Neuronal stem cell (in vitro differentiated cells): ENCODE measurements at regions not wholly inside any gene's neighbourhood (a gene's known extent, or its start where the extent isn't known, plus 50 kb on each side); places are given as distances from the start of the nearest gene placed in this dataset.

ENCODE experiments used
- DNase-seq: peaks from one replicate; pipeline ENCODE4 v3.0.0-alpha.2; 2013; ENCODE audit warnings: low spot score
- H2AFZ ChIP-seq: one replicate; pipeline ENCODE4 v1.6.1; 2013; ENCODE audit warnings: mild to moderate bottlenecking, low read length, inconsistent platforms
- H2AK5ac ChIP-seq: 2 replicates; pipeline ENCODE4 v1.6.1; 2013; ENCODE audit warnings: low read depth, mild to moderate bottlenecking, inconsistent platforms, low read length, moderate library complexity, mixed read lengths
- H2BK120ac ChIP-seq: 2 replicates; pipeline ENCODE4 v1.6.1; 2013; ENCODE audit warnings: low read depth, mild to moderate bottlenecking, inconsistent platforms, low read length, moderate library complexity, mixed read lengths
- H2BK12ac ChIP-seq: one replicate; pipeline ENCODE4 v1.6.1; 2013; ENCODE audit warnings: low read length, inconsistent platforms
- H2BK15ac ChIP-seq: 2 replicates; pipeline ENCODE4 v1.6.1; 2013; ENCODE audit warnings: mild to moderate bottlenecking, low read length, inconsistent platforms, mixed read lengths
- H2BK5ac ChIP-seq: one replicate; pipeline ENCODE4 v1.6.1; 2013; ENCODE audit warnings: inconsistent platforms, mild to moderate bottlenecking, low read length, moderate library complexity
- H3K14ac ChIP-seq: one replicate; pipeline ENCODE4 v1.6.1; 2013; ENCODE audit warnings: low read length, inconsistent platforms
- H3K18ac ChIP-seq: 2 replicates; pipeline ENCODE4 v1.6.1; 2013; ENCODE audit warnings: low read length, inconsistent platforms
- H3K23ac ChIP-seq: 2 replicates; pipeline ENCODE4 v1.6.1; 2013; ENCODE audit warnings: low read depth, mild to moderate bottlenecking, mixed read lengths, low read length, inconsistent platforms; ENCODE audit not compliant: poor library complexity
- H3K27ac ChIP-seq: replicated peaks from 3 replicates; pipeline ENCODE4 v1.5.1; 2013; ENCODE audit warnings: low read length, inconsistent platforms
- H3K27me3 ChIP-seq, 3 experiments: 2 replicates each; pipeline ENCODE4 v1.6.1; 2013; ENCODE audit warnings: low read length in 3 of 3, mild to moderate bottlenecking in 2 of 3, inconsistent platforms in 1 of 3, low read depth in 1 of 3, mixed read lengths in 1 of 3, moderate library complexity in 1 of 3; ENCODE audit not compliant: control insufficient read depth in 3 of 3, insufficient read depth in 3 of 3
- H3K36me3 ChIP-seq, 2 donors: replicated peaks in 1 of 2; 2 replicates each; pipeline ENCODE4 v1.6.1; 2013; ENCODE audit warnings: low read length in 2 of 2; ENCODE audit not compliant: control insufficient read depth in 2 of 2, insufficient read depth in 2 of 2
- H3K4ac ChIP-seq: 2 replicates; pipeline ENCODE4 v1.6.1; 2013; ENCODE audit warnings: inconsistent platforms, mild to moderate bottlenecking, low read length, moderate library complexity
- H3K4me1 ChIP-seq, 2 donors: 1 replicate in 1 of 2; 2 replicates in 1 of 2; pipeline ENCODE4 v1.6.1; 2013; ENCODE audit warnings: low read length in 2 of 2, low read depth in 1 of 2; ENCODE audit not compliant: control insufficient read depth in 2 of 2, insufficient read depth in 1 of 2
- H3K4me2 ChIP-seq: one replicate; pipeline ENCODE4 v1.6.1; 2013; ENCODE audit warnings: mild to moderate bottlenecking, low read length, inconsistent platforms; ENCODE audit not compliant: insufficient read depth, poor library complexity, severe bottlenecking
- H3K4me3 ChIP-seq, 2 donors: 2 replicates each; pipeline ENCODE4 v1.5.1; 2013; ENCODE audit warnings: low read length in 2 of 2, mild to moderate bottlenecking in 2 of 2, inconsistent platforms in 1 of 2, moderate library complexity in 1 of 2
- H3K79me1 ChIP-seq: one replicate; pipeline ENCODE4 v1.6.1; 2013; ENCODE audit warnings: low read depth, mild to moderate bottlenecking, inconsistent platforms, low read length, moderate library complexity
- H3K9ac ChIP-seq: one replicate; pipeline ENCODE4 v1.6.1; 2013; ENCODE audit warnings: mild to moderate bottlenecking, low read depth, low read length, inconsistent platforms; ENCODE audit not compliant: poor library complexity
- H3K9me3 ChIP-seq, 2 donors: replicated peaks in 1 of 2; 2 replicates each; pipeline versions ENCODE3 to v1.6.1; 2013; ENCODE audit warnings: low read length in 2 of 2, mild to moderate bottlenecking in 2 of 2, inconsistent platforms in 1 of 2, low read depth in 1 of 2, mixed read lengths in 1 of 2, moderate library complexity in 1 of 2; ENCODE audit not compliant: control insufficient read depth in 2 of 2, insufficient read depth in 1 of 2
- H4K8ac ChIP-seq: one replicate; pipeline ENCODE4 v1.6.1; 2013; ENCODE audit warnings: low read depth, mild to moderate bottlenecking, inconsistent platforms, low read length, moderate library complexity
- H4K91ac ChIP-seq: one replicate; pipeline ENCODE4 v1.6.1; 2013; ENCODE audit warnings: low read length, low read depth, mild to moderate bottlenecking, inconsistent platforms; ENCODE audit not compliant: poor library complexity
- WGBS, 2 donors: extraction: QIAGEN DNeasy Blood & Tissue Kit; methylation state at CpG; one replicate each; pipeline ENCODE4 v1.1.7; 2013; ENCODE audit warnings: missing lambda C conversion rate in 2 of 2, mixed read lengths in 1 of 2; ENCODE audit not compliant: insufficient read length in 2 of 2, insufficient replicate concordance in 1 of 2; ENCODE audit errors: extremely low coverage in 2 of 2; 5-methylcytosine and 5-hydroxymethylcytosine counted together

DNA sequence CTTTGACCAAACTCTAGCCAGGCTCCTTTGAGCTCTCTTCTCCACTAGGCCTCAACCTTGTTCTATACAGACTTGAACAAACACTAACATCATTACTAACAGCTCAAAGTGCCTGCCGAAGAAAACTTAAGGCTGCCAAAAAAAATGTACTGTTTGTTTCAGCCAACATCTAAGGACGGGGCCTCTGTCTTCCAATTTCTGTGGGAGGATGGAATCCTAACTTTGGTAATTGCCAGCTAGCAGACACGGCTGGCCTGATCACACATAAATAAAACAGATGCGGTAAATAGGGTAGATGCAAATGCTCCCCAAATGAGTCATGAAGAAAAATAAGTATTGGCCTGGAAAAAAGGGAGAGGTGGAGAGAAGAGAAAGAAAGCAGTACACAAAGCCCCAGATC is 394.3 kb downstream of the TMEM135 start:
- no peak overlapping the region for H3K23ac ChIP-seq
- no peak overlapping the region for H3K4me2 ChIP-seq
- no CpG with 5 or more reads among the region's 4 CpGs for WGBS, 2 donors
- no peak overlapping the region for H2BK5ac ChIP-seq
- no peaks in the 10 kb centered on the region for H3K79me1 ChIP-seq
- H3K36me3 ChIP-seq, result no peaks in the 10 kb centered on the region
- no peak overlapping the region for H2BK12ac ChIP-seq
- no peak overlapping the region for H3K27ac ChIP-seq
- no peak overlapping the region for H4K8ac ChIP-seq
- H3K4ac ChIP-seq, result no peak overlapping the region
- H3K9ac ChIP-seq, result no peak overlapping the region
- no peak overlapping the region for H2BK120ac ChIP-seq
- no peaks in the 10 kb centered on the region for H3K9me3 ChIP-seq
- peaks cover 0 to 5% of the 10 kb centered on the region in 2 donors for H3K4me1 ChIP-seq
- H2AK5ac ChIP-seq, result no peak overlapping the region
- H2AFZ ChIP-seq, result no peak overlapping the region
- no peak overlapping the region for H3K14ac ChIP-seq
- H2BK15ac ChIP-seq, result no peak overlapping the region
- DNase-seq, result no peak
- no peaks in the 10 kb centered on the region for H3K27me3 ChIP-seq
- H3K4me3 ChIP-seq, result no peak overlapping the region
- H4K91ac ChIP-seq, result no peak overlapping the region
- no peak overlapping the region for H3K18ac ChIP-seq

DNA sequence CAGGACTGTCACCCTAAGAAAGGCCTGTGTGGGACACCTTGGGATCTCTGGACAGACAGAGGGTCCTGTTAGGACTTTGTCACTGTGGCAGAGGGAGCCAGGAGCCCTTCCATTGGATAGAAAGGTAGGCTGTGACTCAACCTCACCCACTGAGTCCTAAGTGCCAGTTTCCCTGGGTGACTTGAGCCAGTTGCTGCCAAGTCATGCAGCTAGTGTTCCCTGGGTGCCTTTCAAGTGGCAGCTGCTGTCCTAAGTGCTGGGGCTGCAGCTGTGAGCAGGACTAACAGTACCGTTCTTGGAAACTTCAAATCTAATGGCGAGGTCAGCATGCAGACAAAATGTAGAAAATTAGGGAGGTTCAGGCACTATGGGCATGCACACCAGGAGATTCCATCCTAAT is 393.7 kb downstream of the TMEM135 start:
- WGBS, 2 donors, result no CpG with 5 or more reads among the region's 2 CpGs
- no peak overlapping the region for H3K4me3 ChIP-seq
- H4K91ac ChIP-seq, result no peak overlapping the region
- H3K27me3 ChIP-seq, result no peaks in the 10 kb centered on the region
- H2AFZ ChIP-seq, result no peak overlapping the region
- no peaks in the 10 kb centered on the region for H3K36me3 ChIP-seq
- H3K9ac ChIP-seq, result no peak overlapping the region
- H3K4me1 ChIP-seq, result peaks cover 0 to 5% of the 10 kb centered on the region in 2 donors
- H4K8ac ChIP-seq, result no peak overlapping the region
- H2AK5ac ChIP-seq, result no peak overlapping the region
- no peak overlapping the region for H3K4ac ChIP-seq
- H3K18ac ChIP-seq, result no peak overlapping the region
- no peak overlapping the region for H2BK12ac ChIP-seq
- H3K14ac ChIP-seq, result no peak overlapping the region
- H3K4me2 ChIP-seq, result no peak overlapping the region
- H2BK120ac ChIP-seq, result no peak overlapping the region
- no peaks in the 10 kb centered on the region for H3K9me3 ChIP-seq
- H3K27ac ChIP-seq, result no peak overlapping the region
- no peak overlapping the region for H2BK15ac ChIP-seq
- H3K79me1 ChIP-seq, result no peaks in the 10 kb centered on the region
- no peak for DNase-seq
- no peak overlapping the region for H3K23ac ChIP-seq
- H2BK5ac ChIP-seq, result no peak overlapping the region

DNA sequence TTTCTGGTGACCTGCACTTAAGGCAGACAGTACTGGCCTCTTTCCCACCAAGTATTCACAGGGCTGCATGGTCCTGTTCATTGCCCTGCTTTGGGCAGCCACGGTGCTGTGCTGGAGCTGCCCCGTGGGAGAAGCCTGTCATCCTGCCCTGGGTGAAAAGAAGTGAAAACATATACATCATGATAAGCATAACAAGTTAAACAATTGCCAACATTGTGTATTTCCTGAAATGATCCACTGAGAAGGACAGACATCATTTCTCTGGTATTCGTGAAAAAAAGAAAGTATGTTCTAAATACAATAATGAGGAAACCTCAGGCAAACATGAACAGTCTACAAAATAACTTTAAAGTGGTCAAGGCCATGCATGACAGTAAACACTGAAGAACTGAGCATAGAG is 393.1 kb downstream of the TMEM135 start:
- Histone ChIP-seq H3K9me3 (no peaks in the 10 kb centered on the region), H2BK120ac (no peak overlapping the region), H2BK12ac (no peak overlapping the region), H3K27ac (no peak overlapping the region), H3K4ac (no peak overlapping the region), H3K23ac (no peak overlapping the region), H4K8ac (no peak overlapping the region), H2BK5ac (no peak overlapping the region), H2AK5ac (no peak overlapping the region), H3K79me1 (no peaks in the 10 kb centered on the region), H3K36me3 (no peaks in the 10 kb centered on the region), H3K14ac (no peak overlapping the region), H2AFZ (no peak overlapping the region), H3K9ac (no peak overlapping the region), H3K18ac (no peak overlapping the region), H3K4me3 (no peak overlapping the region), H3K4me2 (no peak overlapping the region), H3K4me1 (peaks cover 0 to 5% of the 10 kb centered on the region in 2 donors), H3K27me3 (no peaks in the 10 kb centered on the region), H2BK15ac (no peak overlapping the region), H4K91ac (no peak overlapping the region)
- no peak for DNase-seq
- WGBS, 2 donors, result no CpG with 5 or more reads among the region's 3 CpGs

DNA sequence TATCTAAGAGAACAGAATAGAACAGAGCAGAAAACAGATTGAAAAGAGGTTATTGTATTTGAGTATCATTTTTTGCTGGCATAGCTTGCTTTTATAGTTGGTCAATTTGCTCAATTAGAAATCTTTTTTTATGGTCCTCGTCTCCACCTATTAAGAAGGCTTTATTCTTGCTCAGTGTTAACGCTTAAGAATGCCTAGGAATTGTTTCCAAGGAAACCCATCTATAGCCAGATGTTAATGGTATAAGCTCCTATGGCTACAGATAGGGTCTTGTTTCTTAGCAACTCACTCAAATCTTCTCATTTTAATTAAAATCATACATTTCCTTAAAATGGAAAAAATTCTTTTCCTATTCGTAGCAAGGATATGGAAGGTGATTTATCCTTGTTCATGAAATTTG is 392.3 kb downstream of the TMEM135 start:
- Histone ChIP-seq H3K79me1 (no peaks in the 10 kb centered on the region), H3K27ac (no peak overlapping the region), H3K9ac (no peak overlapping the region), H3K18ac (no peak overlapping the region), H3K4ac (no peak overlapping the region), H3K4me3 (no peak overlapping the region), H3K14ac (no peak overlapping the region), H3K9me3 (no peaks in the 10 kb centered on the region), H4K91ac (no peak overlapping the region), H3K4me2 (no peak overlapping the region), H2BK15ac (no peak overlapping the region), H2BK120ac (no peak overlapping the region), H2BK5ac (no peak overlapping the region), H3K36me3 (no peaks in the 10 kb centered on the region), H3K23ac (no peak overlapping the region), H4K8ac (no peak overlapping the region), H3K27me3 (no peaks in the 10 kb centered on the region), H2AK5ac (no peak overlapping the region), H2AFZ (no peak overlapping the region), H2BK12ac (no peak overlapping the region), H3K4me1 (peaks cover 0 to 5% of the 10 kb centered on the region in 2 donors)
- WGBS, 2 donors, result no CpG with 5 or more reads among the region's 3 CpGs
- DNase-seq, result no peak
